Neuronal stem cell (in vitro differentiated cells): ENCODE measurements at regions not wholly inside any gene's neighbourhood (a gene's known extent, or its start where the extent isn't known, plus 50 kb on each side); places are given as distances from the start of the nearest gene placed in this dataset.

Experiments
- DNase-seq: peaks from one replicate; pipeline ENCODE4 v3.0.0-alpha.2; 2013; ENCODE audit warnings: low spot score
- H2AFZ ChIP-seq: one replicate; pipeline ENCODE4 v1.6.1; 2013; ENCODE audit warnings: mild to moderate bottlenecking, low read length, inconsistent platforms
- H2AK5ac ChIP-seq: 2 replicates; pipeline ENCODE4 v1.6.1; 2013; ENCODE audit warnings: low read depth, mild to moderate bottlenecking, inconsistent platforms, low read length, moderate library complexity, mixed read lengths
- H2BK120ac ChIP-seq: 2 replicates; pipeline ENCODE4 v1.6.1; 2013; ENCODE audit warnings: low read depth, mild to moderate bottlenecking, inconsistent platforms, low read length, moderate library complexity, mixed read lengths
- H2BK12ac ChIP-seq: one replicate; pipeline ENCODE4 v1.6.1; 2013; ENCODE audit warnings: low read length, inconsistent platforms
- H2BK15ac ChIP-seq: 2 replicates; pipeline ENCODE4 v1.6.1; 2013; ENCODE audit warnings: mild to moderate bottlenecking, low read length, inconsistent platforms, mixed read lengths
- H2BK5ac ChIP-seq: one replicate; pipeline ENCODE4 v1.6.1; 2013; ENCODE audit warnings: inconsistent platforms, mild to moderate bottlenecking, low read length, moderate library complexity
- H3K14ac ChIP-seq: one replicate; pipeline ENCODE4 v1.6.1; 2013; ENCODE audit warnings: low read length, inconsistent platforms
- H3K18ac ChIP-seq: 2 replicates; pipeline ENCODE4 v1.6.1; 2013; ENCODE audit warnings: low read length, inconsistent platforms
- H3K23ac ChIP-seq: 2 replicates; pipeline ENCODE4 v1.6.1; 2013; ENCODE audit warnings: low read depth, mild to moderate bottlenecking, mixed read lengths, low read length, inconsistent platforms; ENCODE audit not compliant: poor library complexity
- H3K27ac ChIP-seq: replicated peaks from 3 replicates; pipeline ENCODE4 v1.5.1; 2013; ENCODE audit warnings: low read length, inconsistent platforms
- H3K27me3 ChIP-seq, 3 experiments: 2 replicates each; pipeline ENCODE4 v1.6.1; 2013; ENCODE audit warnings: low read length in 3 of 3, mild to moderate bottlenecking in 2 of 3, inconsistent platforms in 1 of 3, low read depth in 1 of 3, mixed read lengths in 1 of 3, moderate library complexity in 1 of 3; ENCODE audit not compliant: control insufficient read depth in 3 of 3, insufficient read depth in 3 of 3
- H3K36me3 ChIP-seq, 2 donors: replicated peaks in 1 of 2; 2 replicates each; pipeline ENCODE4 v1.6.1; 2013; ENCODE audit warnings: low read length in 2 of 2; ENCODE audit not compliant: control insufficient read depth in 2 of 2, insufficient read depth in 2 of 2
- H3K4ac ChIP-seq: 2 replicates; pipeline ENCODE4 v1.6.1; 2013; ENCODE audit warnings: inconsistent platforms, mild to moderate bottlenecking, low read length, moderate library complexity
- H3K4me1 ChIP-seq, 2 donors: 1 replicate in 1 of 2; 2 replicates in 1 of 2; pipeline ENCODE4 v1.6.1; 2013; ENCODE audit warnings: low read length in 2 of 2, low read depth in 1 of 2; ENCODE audit not compliant: control insufficient read depth in 2 of 2, insufficient read depth in 1 of 2
- H3K4me2 ChIP-seq: one replicate; pipeline ENCODE4 v1.6.1; 2013; ENCODE audit warnings: mild to moderate bottlenecking, low read length, inconsistent platforms; ENCODE audit not compliant: insufficient read depth, poor library complexity, severe bottlenecking
- H3K4me3 ChIP-seq, 2 donors: 2 replicates each; pipeline ENCODE4 v1.5.1; 2013; ENCODE audit warnings: low read length in 2 of 2, mild to moderate bottlenecking in 2 of 2, inconsistent platforms in 1 of 2, moderate library complexity in 1 of 2
- H3K79me1 ChIP-seq: one replicate; pipeline ENCODE4 v1.6.1; 2013; ENCODE audit warnings: low read depth, mild to moderate bottlenecking, inconsistent platforms, low read length, moderate library complexity
- H3K9ac ChIP-seq: one replicate; pipeline ENCODE4 v1.6.1; 2013; ENCODE audit warnings: mild to moderate bottlenecking, low read depth, low read length, inconsistent platforms; ENCODE audit not compliant: poor library complexity
- H3K9me3 ChIP-seq, 2 donors: replicated peaks in 1 of 2; 2 replicates each; pipeline versions ENCODE3 to v1.6.1; 2013; ENCODE audit warnings: low read length in 2 of 2, mild to moderate bottlenecking in 2 of 2, inconsistent platforms in 1 of 2, low read depth in 1 of 2, mixed read lengths in 1 of 2, moderate library complexity in 1 of 2; ENCODE audit not compliant: control insufficient read depth in 2 of 2, insufficient read depth in 1 of 2
- H4K8ac ChIP-seq: one replicate; pipeline ENCODE4 v1.6.1; 2013; ENCODE audit warnings: low read depth, mild to moderate bottlenecking, inconsistent platforms, low read length, moderate library complexity
- H4K91ac ChIP-seq: one replicate; pipeline ENCODE4 v1.6.1; 2013; ENCODE audit warnings: low read length, low read depth, mild to moderate bottlenecking, inconsistent platforms; ENCODE audit not compliant: poor library complexity
- WGBS, 2 donors: extraction: QIAGEN DNeasy Blood & Tissue Kit; methylation state at CpG; one replicate each; pipeline ENCODE4 v1.1.7; 2013; ENCODE audit warnings: missing lambda C conversion rate in 2 of 2, mixed read lengths in 1 of 2; ENCODE audit not compliant: insufficient read length in 2 of 2, insufficient replicate concordance in 1 of 2; ENCODE audit errors: extremely low coverage in 2 of 2; 5-methylcytosine and 5-hydroxymethylcytosine counted together

- Histone ChIP-seq H2AFZ (no peak overlapping the region), H3K18ac (no peak overlapping the region), H3K9me3 (no peaks in the 10 kb centered on the region), H3K27me3 (no peaks in the 10 kb centered on the region), H3K4ac (no peak overlapping the region), H3K79me1 (no peaks in the 10 kb centered on the region), H3K4me1 (no peaks in the 10 kb centered on the region), H2AK5ac (no peak overlapping the region), H3K4me2 (no peak overlapping the region), H2BK120ac (no peak overlapping the region), H3K23ac (no peak overlapping the region), H3K14ac (no peak overlapping the region), H2BK12ac (no peak overlapping the region), H2BK5ac (no peak overlapping the region), H2BK15ac (no peak overlapping the region), H3K36me3 (no peaks in the 10 kb centered on the region), H3K9ac (no peak overlapping the region), H4K8ac (no peak overlapping the region), H4K91ac (no peak overlapping the region), H3K4me3 (no peak overlapping the region), H3K27ac (no peak overlapping the region)
- no CpG with 5 or more reads among the region's 1 CpG for WGBS, 2 donors
- DNase-seq = no peak
Measured at GRCh38 chr4:156188596-156188995, 234.9 kb upstream of the CTSO start.

- no peak overlapping the region for H2BK15ac ChIP-seq
- WGBS, 2 donors = no CpG with 5 or more reads among the region's 1 CpG
Measured at GRCh38 chr4:156186111-156186510, 232.4 kb upstream of the CTSO start.

GRCh38 chr4:156185514-156186055 is 231.9 kb upstream of the CTSO start:
- Histone ChIP-seq H3K14ac (no peak overlapping the region), H2BK5ac (no peak overlapping the region), H3K4ac (no peak overlapping the region), H3K27me3 (no peaks in the 10 kb centered on the region), H2AFZ (no peak overlapping the region), H3K9ac (no peak overlapping the region), H4K8ac (no peak overlapping the region), H4K91ac (no peak overlapping the region), H2BK15ac (no peak overlapping the region), H2AK5ac (no peak overlapping the region), H2BK12ac (no peak overlapping the region), H3K4me1 (no peaks in the 10 kb centered on the region), H3K9me3 (no peaks in the 10 kb centered on the region), H3K79me1 (no peaks in the 10 kb centered on the region), H3K18ac (no peak overlapping the region), H3K27ac (no peak overlapping the region), H3K4me2 (no peak overlapping the region), H3K36me3 (no peaks in the 10 kb centered on the region), H3K4me3 (no peak overlapping the region), H3K23ac (no peak overlapping the region), H2BK120ac (no peak overlapping the region)
- no CpG with 5 or more reads among the region's 4 CpGs for WGBS, 2 donors
- no peak for DNase-seq

More at GRCh38 chr4:156186111-156186510, 232.4 kb upstream of the CTSO start:
- no peaks in the 10 kb centered on the region for H3K79me1 ChIP-seq
- no peak overlapping the region for H3K27ac ChIP-seq
- H3K4ac ChIP-seq = no peak overlapping the region
- H3K36me3 ChIP-seq = no peaks in the 10 kb centered on the region
- H3K9me3 ChIP-seq = no peaks in the 10 kb centered on the region
- DNase-seq = no peak
- H3K23ac ChIP-seq = no peak overlapping the region
- H3K4me2 ChIP-seq = no peak overlapping the region
- no peaks in the 10 kb centered on the region for H3K27me3 ChIP-seq
- no peak overlapping the region for H4K91ac ChIP-seq
- no peak overlapping the region for H2BK120ac ChIP-seq
- H3K14ac ChIP-seq = no peak overlapping the region
- no peak overlapping the region for H3K18ac ChIP-seq
- no peak overlapping the region for H2AFZ ChIP-seq
- H2AK5ac ChIP-seq = no peak overlapping the region
- H3K9ac ChIP-seq = no peak overlapping the region
- no peak overlapping the region for H3K4me3 ChIP-seq
- no peak overlapping the region for H2BK12ac ChIP-seq
- no peak overlapping the region for H4K8ac ChIP-seq
- no peak overlapping the region for H2BK5ac ChIP-seq
- H3K4me1 ChIP-seq = no peaks in the 10 kb centered on the region

- H2BK120ac ChIP-seq = no peak overlapping the region
- no peak overlapping the region for H2BK5ac ChIP-seq
- H3K4me2 ChIP-seq = no peak overlapping the region
- DNase-seq = no peak
- H3K4ac ChIP-seq = no peak overlapping the region
- no peak overlapping the region for H3K9ac ChIP-seq
- H3K18ac ChIP-seq = no peak overlapping the region
- H4K91ac ChIP-seq = no peak overlapping the region
- no peaks in the 10 kb centered on the region for H3K27me3 ChIP-seq
- H3K4me1 ChIP-seq = no peaks in the 10 kb centered on the region
- no peak overlapping the region for H3K27ac ChIP-seq
- no peaks in the 10 kb centered on the region for H3K36me3 ChIP-seq
- H4K8ac ChIP-seq = no peak overlapping the region
- no peak overlapping the region for H3K23ac ChIP-seq
- H3K9me3 ChIP-seq = no peaks in the 10 kb centered on the region
- no CpG with 5 or more reads among the region's 1 CpG for WGBS, 2 donors
- no peak overlapping the region for H3K14ac ChIP-seq
- H2BK12ac ChIP-seq = no peak overlapping the region
- no peak overlapping the region for H3K4me3 ChIP-seq
- no peaks in the 10 kb centered on the region for H3K79me1 ChIP-seq
- H2AFZ ChIP-seq = no peak overlapping the region
- no peak overlapping the region for H2BK15ac ChIP-seq
- no peak overlapping the region for H2AK5ac ChIP-seq
Measured at GRCh38 chr4:156182269-156182668, 228.6 kb upstream of the CTSO start.
